H1 (cell line): ENCODE measurements at regions not wholly inside any gene's neighbourhood (a gene's known extent, or its start where the extent isn't known, plus 50 kb on each side); places are given as distances from the start of the nearest gene placed in this dataset.

Source experiments
- HDAC6 ChIP-seq: IDR thresholded peaks from one replicate; pipeline ENCODE4 v1.7.1; 2012; ENCODE audit warnings: low read depth, mild to moderate bottlenecking, inconsistent platforms, low read length, moderate library complexity
- SIRT6 ChIP-seq: IDR thresholded peaks from one replicate; pipeline ENCODE4 v1.7.1; 2012; ENCODE audit warnings: low read length, inconsistent platforms
- YY1 ChIP-seq: IDR thresholded peaks from 2 replicates; pipeline ENCODE4 v1.6.1; 2011; ENCODE audit warnings: low read depth, mild to moderate bottlenecking, low read length
- TF ChIP-seq, protein P1 (sequence below), 3 experiments: IDR thresholded peaks; 1 replicate in 2 of 3; 2 replicates in 1 of 3; pipeline versions ENCODE4 v1.5.1 to v1.6.1; 2011; ENCODE audit warnings: low read length in 3 of 3, mild to moderate bottlenecking in 3 of 3, inconsistent platforms in 2 of 3, low read depth in 1 of 3, moderate library complexity in 1 of 3; ENCODE audit not compliant: insufficient read depth in 1 of 3; ENCODE audit errors: control extremely low read depth in 1 of 3
- TF ChIP-seq, protein P2 (sequence below): IDR thresholded peaks from 2 replicates; pipeline ENCODE4 v1.6.1; 2011; ENCODE audit warnings: low read length, improper control_type of control experiment

DNA sequence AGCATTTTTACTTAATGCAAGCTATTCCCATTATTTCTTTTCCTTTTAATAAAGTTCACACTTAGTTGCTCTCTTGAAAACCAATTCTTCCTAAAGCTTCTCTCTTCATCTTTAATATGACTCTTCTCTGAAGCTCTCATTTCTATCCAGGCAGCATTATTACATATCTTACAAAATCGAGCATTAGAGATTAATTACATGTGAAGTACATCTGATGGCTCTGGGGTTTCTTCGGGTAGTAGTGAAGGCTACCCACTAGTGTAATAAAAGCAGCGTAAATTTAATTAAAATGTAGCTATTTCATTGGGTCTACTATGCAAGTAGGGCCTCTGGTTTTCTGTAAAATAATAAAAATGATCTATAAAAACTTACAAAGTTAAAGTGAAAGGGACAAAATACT, 513.6 kb upstream of the DPH6 start:
- TF ChIP-seq SIRT6 (no peak), HDAC6 (no peak), YY1 (no peak)
- TF ChIP-seq, protein P1, sequence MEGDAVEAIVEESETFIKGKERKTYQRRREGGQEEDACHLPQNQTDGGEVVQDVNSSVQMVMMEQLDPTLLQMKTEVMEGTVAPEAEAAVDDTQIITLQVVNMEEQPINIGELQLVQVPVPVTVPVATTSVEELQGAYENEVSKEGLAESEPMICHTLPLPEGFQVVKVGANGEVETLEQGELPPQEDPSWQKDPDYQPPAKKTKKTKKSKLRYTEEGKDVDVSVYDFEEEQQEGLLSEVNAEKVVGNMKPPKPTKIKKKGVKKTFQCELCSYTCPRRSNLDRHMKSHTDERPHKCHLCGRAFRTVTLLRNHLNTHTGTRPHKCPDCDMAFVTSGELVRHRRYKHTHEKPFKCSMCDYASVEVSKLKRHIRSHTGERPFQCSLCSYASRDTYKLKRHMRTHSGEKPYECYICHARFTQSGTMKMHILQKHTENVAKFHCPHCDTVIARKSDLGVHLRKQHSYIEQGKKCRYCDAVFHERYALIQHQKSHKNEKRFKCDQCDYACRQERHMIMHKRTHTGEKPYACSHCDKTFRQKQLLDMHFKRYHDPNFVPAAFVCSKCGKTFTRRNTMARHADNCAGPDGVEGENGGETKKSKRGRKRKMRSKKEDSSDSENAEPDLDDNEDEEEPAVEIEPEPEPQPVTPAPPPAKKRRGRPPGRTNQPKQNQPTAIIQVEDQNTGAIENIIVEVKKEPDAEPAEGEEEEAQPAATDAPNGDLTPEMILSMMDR (IDR thresholded peaks at IDR 0.05; ENCODE audit: control extremely low read depth in 1 of 3, insufficient read depth in 1 of 3, low read depth in 1 of 3, low read length in 3 of 3), result no peak
- TF ChIP-seq, protein P2, sequence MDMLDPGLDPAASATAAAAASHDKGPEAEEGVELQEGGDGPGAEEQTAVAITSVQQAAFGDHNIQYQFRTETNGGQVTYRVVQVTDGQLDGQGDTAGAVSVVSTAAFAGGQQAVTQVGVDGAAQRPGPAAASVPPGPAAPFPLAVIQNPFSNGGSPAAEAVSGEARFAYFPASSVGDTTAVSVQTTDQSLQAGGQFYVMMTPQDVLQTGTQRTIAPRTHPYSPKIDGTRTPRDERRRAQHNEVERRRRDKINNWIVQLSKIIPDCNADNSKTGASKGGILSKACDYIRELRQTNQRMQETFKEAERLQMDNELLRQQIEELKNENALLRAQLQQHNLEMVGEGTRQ, result no peak
